KMS-11 (cell line): ENCODE measurements at regions not wholly inside any gene's neighbourhood (a gene's known extent, or its start where the extent isn't known, plus 50 kb on each side); places are given as distances from the start of the nearest gene placed in this dataset.
A peak's percentile ranks its signal among the peaks of the same experiment; 100 is the strongest.

Source experiments
- H2AFZ ChIP-seq: fragments of 200-600 bp; sonication (generic); 2 replicates; pipeline ENCODE4 v1.6.1; 2016; ENCODE audit warnings: antibody characterized with exemption, mixed run types, low read depth
- H3K27ac ChIP-seq: fragments of 200-600 bp; sonication (generic); 2 replicates; pipeline ENCODE4 v1.6.1; 2016; ENCODE audit warnings: mild to moderate bottlenecking, mixed run types
- H3K27me3 ChIP-seq: fragments of 200-600 bp; sonication (generic); 2 replicates; pipeline ENCODE4 v1.6.1; 2017; ENCODE audit warnings: mild to moderate bottlenecking, low read depth, mixed run types, moderate library complexity; ENCODE audit not compliant: insufficient read depth
- H3K36me3 ChIP-seq: fragments of 200-600 bp; sonication (generic); 2 replicates; pipeline ENCODE4 v1.6.1; 2017; ENCODE audit warnings: mild to moderate bottlenecking, mixed run types; ENCODE audit not compliant: insufficient read depth
- H3K4me1 ChIP-seq: fragments of 200-600 bp; sonication (generic); 2 replicates; pipeline ENCODE4 v1.6.1; 2016; ENCODE audit warnings: mild to moderate bottlenecking, low read depth, mixed run types; ENCODE audit not compliant: poor library complexity, severe bottlenecking
- H3K4me2 ChIP-seq: fragments of 200-600 bp; sonication (generic); 2 replicates; pipeline ENCODE4 v1.7.0; 2016; ENCODE audit warnings: mild to moderate bottlenecking, mixed run types
- H3K4me3 ChIP-seq: fragments of 200-600 bp; sonication (generic); IDR thresholded peaks from 2 replicates; pipeline ENCODE4 v1.6.1; 2017; ENCODE audit warnings: low read depth, low read length, mixed read lengths; ENCODE audit not compliant: insufficient read depth
- H3K79me2 ChIP-seq: fragments of 200-600 bp; sonication (generic); 2 replicates; pipeline ENCODE4 v1.6.1; 2016; ENCODE audit warnings: low read depth, mixed run types; ENCODE audit not compliant: insufficient read depth
- H3K9ac ChIP-seq: fragments of 200-600 bp; sonication (generic); 2 replicates; pipeline ENCODE4 v1.6.1; 2016; ENCODE audit warnings: mild to moderate bottlenecking, mixed run types
- H4K20me1 ChIP-seq: fragments of 200-600 bp; sonication (generic); 2 replicates; pipeline ENCODE4 v1.6.1; 2016; ENCODE audit warnings: mild to moderate bottlenecking, mixed run types; ENCODE audit not compliant: insufficient read depth
- CTCF ChIP-seq: fragments of 200-600 bp; sonication (generic); conservative IDR thresholded peaks from 2 replicates; pipeline ENCODE4 v1.6.1; 2017; ENCODE audit warnings: low read depth, mild to moderate bottlenecking, antibody characterized with exemption, low read length, moderate library complexity, mixed read lengths

GRCh38 chr4:10183462-10183861 lies 66.9 kb upstream of the WDR1 start:
- no peak for TF ChIP-seq CTCF
- Histone ChIP-seq H3K79me2 (no peaks in the 10 kb centered on the region), H3K36me3 (no peaks in the 10 kb centered on the region), H3K27me3 (no peaks in the 10 kb centered on the region), H3K27ac (no peak overlapping the region), H3K4me1 (peaks cover 3% of the 10 kb centered on the region), H3K4me3 (no peak overlapping the region), H3K9ac (no peak overlapping the region), H3K4me2 (no peak overlapping the region), H4K20me1 (no peaks in the 10 kb centered on the region), H2AFZ (no peak overlapping the region)

DNA sequence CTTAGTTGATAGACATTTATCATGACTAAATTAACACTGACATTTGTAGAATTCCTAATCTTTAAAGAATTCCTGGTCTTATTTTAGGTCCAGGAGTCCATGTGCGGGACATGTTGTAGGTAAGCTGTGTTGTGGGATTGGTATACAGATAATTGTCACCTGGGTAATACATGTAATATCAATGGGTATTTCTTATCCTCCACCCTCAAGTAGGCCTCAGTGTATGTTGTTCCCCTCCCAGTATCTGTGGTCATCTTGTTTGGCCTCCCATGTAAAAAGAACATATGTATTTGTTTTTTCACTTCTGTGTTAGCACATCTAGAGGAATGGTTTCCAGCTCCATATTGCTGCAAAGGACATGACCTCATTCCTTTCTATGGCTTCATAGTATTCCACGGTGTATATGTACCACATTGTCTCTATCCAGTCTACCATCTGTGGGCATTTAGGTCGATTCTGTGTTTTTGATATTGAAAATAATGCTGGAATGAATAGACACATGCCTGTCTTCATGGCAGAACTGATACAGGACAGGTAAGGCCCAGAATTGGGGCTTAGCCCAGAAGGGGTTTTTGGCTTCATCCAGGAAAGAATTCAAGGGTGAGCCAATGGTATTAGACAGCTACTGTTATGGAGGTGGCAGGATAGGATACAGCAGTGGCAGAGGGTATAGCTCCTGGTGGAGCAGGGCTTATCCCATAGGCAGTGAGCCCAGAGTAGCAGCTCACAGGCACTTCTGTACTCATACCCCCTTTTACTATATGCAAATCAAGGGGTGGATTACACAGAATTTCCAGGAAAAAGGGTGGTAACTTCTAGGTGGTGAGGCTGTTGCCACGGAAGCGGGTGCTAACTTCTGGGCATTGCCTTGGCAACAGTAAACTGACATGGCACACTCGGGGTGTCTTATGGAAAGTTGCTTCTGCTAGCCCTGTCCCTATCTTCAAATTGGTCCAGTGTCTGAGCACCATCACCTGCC lies 66.1 kb upstream of the WDR1 start:
- Histone ChIP-seq H3K9ac (no peak overlapping the region), H3K27me3 (no peaks in the 10 kb centered on the region), H2AFZ (no peak overlapping the region), H3K4me3 (no peak overlapping the region), H3K79me2 (no peaks in the 10 kb centered on the region), H3K36me3 (no peaks in the 10 kb centered on the region), H4K20me1 (no peaks in the 10 kb centered on the region), H3K4me2 (no peak overlapping the region), H3K4me1 (peaks cover 3% of the 10 kb centered on the region), H3K27ac (no peak overlapping the region)
- TF ChIP-seq CTCF: no peak

DNA sequence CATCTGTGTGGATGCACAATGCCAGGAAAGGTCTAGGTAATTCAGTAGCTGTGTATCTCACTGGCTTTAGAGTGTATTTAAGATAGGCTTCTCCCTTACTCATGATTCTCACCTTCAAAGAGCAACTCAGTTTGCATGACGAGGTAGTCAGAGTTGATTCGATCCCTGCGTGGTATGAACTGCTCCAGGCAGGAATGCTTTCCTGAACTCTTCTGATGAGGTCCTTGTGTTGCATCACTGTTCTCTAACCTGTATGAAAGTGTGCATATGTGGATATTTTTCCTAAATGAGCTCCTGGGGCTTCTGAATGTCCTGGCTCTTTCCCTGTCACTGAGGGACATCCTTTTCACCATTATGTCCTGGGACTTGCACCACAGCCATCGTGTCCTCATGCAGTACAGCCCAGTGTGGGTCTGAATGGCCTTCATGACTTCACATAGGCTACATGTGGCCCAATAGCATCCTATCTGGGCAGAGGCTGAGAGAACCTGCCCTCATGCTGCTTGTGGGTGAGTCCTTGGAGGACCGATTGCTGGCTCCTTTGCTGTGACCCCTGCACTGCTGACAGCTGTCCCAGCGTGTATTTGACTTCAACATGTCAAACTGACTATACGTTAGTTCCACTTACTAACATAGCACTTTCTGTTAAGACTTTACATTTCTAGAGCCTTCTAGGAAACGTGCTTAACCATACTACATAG lies 65.3 kb upstream of the WDR1 start:
- Histone ChIP-seq H2AFZ (no peak overlapping the region), H4K20me1 (no peaks in the 10 kb centered on the region), H3K36me3 (no peaks in the 10 kb centered on the region), H3K79me2 (no peaks in the 10 kb centered on the region), H3K27me3 (no peaks in the 10 kb centered on the region), H3K9ac (no peak overlapping the region), H3K4me1 (peaks cover 3% of the 10 kb centered on the region), H3K4me3 (no peak overlapping the region), H3K27ac (no peak overlapping the region), H3K4me2 (no peak overlapping the region)
- no peak for TF ChIP-seq CTCF

DNA sequence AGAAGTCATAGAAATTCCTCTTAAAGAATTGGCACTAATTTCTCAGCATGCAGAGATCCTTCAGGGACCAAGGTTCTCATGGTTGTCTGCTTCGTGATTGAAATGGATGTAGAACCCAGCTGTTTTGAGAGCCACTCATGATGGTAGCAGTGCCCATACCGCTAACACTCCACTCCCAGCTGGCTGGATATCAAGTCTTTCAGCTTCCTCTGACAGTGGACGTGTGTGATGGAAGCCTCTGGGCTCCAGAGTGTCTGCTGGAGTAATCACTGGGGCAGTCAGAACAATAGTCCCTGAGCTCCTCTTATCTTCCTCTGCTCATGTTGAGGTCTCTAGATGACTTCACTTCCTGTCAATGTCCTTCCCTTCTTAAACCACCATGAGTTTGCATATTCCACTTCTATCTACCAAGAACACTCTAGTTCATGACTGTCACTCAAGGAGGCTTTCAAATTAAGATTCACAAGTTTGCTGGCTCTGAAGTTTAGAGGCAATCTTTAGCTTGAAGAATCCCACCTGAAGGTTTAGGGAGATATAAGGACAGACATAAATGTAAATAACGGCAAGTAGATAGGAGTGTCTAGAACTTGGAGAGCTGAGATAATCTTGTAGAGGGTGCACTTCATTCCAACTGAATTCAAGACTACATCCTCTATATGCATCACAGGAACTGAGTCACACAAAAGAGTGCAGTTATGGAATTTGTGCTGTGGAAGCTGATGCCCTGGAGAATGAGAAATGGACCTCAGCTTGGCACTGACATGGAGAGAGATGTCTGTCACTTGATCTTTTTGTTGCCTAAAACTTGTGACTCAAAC lies 64.5 kb upstream of the WDR1 start:
- peak overlapping the region; percentile 30; the same call in 1 of the 2 replicates for H2AFZ ChIP-seq
- H3K4me1 ChIP-seq: peaks cover 3% of the 10 kb centered on the region
- H3K36me3 ChIP-seq: no peaks in the 10 kb centered on the region
- H3K4me3 ChIP-seq: no peak overlapping the region
- no peaks in the 10 kb centered on the region for H3K27me3 ChIP-seq
- no peaks in the 10 kb centered on the region for H4K20me1 ChIP-seq
- H3K9ac ChIP-seq: no peak overlapping the region
- H3K79me2 ChIP-seq: no peaks in the 10 kb centered on the region
- H3K27ac ChIP-seq: no peak overlapping the region
- no peak overlapping the region for H3K4me2 ChIP-seq
- no peak for TF ChIP-seq CTCF
